ENCODE measurements at regions not wholly inside any gene's neighbourhood (a gene's known extent, or its start where the extent isn't known, plus 50 kb on each side); places are given as distances from the start of the nearest gene placed in this dataset.
"Not testable (repeated sequence)": the region's sequence is repeated elsewhere in the genome, so short reads cannot be mapped to it uniquely, and the experiment has no call there.

- no peak for DNase-seq
Measured at GRCh38 chr15:36008719-36009118, 462.8 kb upstream of the DPH6 start.

DNA sequence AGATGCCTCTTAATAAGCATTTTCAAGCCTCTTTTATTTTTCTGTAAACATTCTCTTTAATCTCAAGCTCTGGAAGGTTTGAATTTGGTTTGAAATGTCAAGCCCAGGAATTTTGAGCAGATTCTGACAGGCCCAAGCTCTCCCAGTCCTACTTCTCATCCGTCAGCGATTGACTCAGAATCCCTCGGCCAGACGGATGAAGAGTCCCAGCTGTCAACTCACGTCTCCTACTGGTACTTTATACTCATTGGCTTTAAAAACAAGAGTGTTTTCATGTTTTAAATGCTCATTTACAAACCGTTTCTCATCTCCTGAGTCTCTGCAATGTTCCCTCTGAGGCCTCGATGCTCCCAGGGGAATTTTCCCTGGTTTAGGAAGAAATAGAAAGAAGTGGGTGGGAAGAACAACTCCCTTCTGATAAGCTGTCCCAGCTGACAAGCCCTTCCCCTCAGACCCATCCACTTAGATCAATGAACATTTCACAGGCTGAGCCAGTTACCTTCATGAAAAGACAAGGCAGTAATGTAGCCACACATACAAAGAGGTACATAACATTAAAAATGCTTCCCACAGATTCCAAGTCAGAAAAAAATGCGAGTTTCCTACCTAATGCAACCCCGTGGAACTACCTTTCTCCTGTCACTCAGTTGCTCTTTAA lies 478.2 kb upstream of the DPH6 start:
- DNase-seq = no peak

- no peak for DNase-seq
Measured at GRCh38 chr15:36026627-36027283, 480.8 kb upstream of the DPH6 start.

DNA sequence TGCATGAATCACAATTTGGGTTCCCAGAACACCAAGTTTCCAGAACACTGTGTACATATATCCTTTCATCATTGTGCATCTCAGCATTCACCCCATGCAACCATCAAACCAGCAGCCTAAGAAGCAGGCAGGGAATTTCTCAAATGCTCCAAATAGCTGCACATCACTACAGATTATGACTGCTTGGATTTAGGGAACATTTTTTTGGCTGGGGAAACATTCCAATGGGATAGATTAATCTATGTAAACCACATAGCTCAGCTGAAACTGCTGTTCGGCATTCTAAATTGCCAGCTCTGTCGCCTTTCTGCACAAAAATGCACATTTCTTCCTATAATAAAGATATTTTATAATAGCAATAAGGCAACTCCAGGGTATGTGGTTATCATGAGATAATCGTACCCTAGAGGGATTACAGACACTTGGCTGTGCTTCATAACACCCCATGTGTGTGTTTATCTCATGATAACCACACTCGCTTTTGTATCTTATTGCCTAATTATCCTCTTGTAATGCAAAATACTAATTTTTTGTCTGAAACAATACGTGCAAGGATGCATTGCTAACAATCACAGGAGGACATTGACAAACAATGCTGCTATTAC lies 483.7 kb upstream of the DPH6 start:
- DNase-seq = no peak

DNA sequence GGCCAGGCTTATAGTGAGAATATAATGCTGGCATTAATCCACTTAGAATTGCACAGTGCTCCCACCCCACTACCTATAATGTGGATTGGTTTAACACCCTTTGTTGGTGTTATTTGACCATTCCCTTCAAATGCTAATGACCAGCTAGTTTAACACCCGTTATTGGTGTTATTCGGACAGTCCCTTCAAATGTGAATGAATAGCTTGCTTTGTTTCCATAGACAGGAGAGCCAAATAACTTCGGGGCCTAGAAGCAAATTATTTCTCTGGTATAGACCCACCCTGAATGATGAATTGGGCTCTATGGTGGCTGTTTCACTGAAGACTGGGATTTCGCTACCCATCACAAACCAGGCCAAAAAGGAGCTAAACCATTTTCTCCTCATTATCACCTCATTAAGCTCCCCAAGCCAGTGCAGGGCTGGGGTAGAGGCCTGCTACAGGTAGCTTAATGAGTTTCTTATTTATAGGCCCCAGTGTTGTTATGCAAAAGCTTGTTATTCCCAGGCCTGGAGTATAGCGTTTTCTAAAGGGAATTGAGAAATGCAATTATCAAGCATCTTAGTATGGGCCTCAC lies 494.1 kb upstream of the DPH6 start:
- no peak for DNase-seq

DNA sequence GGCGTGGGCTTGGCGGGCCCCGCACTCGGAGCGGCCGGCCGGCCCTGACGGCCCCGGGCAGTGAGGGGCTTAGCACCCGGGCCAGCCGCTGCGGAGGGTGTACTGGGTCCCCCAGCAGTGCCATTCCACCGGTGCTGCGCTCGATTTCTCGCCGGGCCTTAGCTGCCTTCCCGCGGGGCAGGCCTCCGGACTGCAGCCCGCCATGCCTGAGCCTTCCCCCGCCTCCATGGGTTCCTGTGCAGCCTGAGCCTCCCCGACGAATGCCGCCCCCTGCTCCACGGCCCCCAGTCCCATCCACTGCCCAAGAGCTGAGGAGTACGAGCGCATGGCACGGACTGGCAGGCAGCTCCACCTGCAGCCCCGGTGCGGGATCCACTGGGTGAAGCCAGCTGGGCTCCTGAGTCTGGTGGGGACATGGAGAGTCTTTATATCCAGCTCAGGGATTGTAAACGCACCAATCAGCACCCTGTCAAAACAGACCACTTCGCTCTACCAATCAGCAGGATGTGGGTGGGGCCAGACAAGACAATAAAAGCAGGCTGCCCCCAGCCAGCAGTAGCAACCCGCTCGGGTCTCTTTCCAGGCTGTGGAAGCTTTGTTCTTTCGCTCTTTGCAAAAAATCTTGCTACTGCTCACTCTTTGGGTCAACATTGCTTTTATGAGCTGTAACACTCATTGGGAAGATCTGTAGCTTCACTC lies 501.2 kb upstream of the DPH6 start:
- not testable (repeated sequence) for DNase-seq

DNA sequence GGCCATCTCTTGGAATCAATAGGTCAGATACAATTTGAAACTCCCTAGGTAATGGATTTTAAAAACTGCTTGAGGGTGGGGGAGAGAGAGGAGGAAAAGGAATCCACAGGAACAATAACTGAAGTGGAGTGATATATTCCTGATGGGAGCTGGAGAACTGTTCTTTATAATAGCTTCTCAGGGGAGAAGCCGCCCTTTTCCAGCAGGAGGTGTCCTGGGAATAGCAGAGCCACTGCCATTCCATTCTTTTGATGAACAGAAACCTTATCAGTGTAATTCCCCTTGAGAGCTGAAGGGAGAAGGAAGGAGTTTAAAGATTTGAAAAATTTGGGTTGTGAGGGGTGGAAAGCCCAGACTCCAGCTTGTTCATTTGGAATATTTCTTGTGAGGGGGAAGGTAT lies 504.9 kb upstream of the DPH6 start:
- no peak for DNase-seq

DNA sequence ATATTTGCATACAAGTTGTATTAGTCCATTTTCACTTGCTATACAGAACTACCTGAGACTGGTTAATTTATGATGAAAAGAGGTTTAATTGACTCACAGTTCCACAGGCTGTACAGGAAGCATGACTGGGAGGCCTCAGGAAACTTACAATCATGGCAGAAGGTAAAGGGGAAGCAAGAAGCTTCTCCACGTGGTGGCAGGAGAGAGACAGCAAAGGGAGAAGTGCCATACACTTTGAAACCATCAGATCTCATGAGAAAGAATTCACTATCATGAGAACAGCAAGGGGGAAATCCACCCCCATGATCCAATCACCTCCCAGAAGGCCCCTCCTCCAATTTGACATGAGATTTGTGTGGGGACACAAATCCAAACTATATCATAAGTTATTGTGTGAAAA lies 506.7 kb upstream of the DPH6 start:
- not testable (repeated sequence) for DNase-seq

DNA sequence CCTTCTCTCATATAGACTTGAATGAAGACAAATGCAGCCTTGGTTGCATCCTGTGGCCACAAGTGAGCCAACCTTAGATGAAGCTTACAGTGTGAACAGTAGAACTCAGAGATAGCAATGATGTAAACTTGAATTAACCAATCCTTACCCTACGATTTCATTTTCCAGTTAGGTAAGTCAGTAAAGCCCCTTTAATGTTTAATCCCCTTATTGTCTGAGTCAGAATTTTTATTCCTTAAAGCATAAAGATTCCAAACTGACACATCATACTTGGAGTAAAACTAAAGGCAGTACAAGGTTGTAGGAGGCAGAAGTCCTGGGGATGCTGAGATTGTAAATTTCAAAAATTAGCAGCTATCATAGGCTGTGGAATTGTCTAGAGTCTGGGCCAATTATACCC lies 507.8 kb upstream of the DPH6 start:
- DNase-seq = no peak

DNA sequence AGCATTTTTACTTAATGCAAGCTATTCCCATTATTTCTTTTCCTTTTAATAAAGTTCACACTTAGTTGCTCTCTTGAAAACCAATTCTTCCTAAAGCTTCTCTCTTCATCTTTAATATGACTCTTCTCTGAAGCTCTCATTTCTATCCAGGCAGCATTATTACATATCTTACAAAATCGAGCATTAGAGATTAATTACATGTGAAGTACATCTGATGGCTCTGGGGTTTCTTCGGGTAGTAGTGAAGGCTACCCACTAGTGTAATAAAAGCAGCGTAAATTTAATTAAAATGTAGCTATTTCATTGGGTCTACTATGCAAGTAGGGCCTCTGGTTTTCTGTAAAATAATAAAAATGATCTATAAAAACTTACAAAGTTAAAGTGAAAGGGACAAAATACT lies 513.6 kb upstream of the DPH6 start:
- DNase-seq = no peak

- no peak for DNase-seq
Measured at GRCh38 chr15:36062357-36062756, 516.4 kb upstream of the DPH6 start.

DNA sequence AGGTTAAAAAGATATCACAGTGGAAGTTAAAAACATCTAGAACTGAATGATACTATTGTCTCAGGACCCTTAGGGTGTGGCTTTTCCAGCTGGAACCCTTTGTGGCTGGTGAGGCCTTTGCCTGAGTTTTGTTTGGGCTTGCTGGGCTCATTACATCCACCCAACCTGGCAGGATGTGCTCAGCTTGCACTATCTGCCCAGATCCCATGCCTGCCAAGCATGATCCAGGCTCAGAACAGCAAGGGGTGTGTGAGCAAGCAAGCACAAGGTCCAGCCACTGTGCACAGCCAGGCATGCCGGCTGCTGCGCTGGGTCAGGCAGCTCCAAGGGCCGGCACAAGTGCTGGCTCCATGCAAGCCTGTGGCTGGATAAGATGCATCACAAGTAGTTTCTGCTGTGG lies 512.7 kb upstream of the CDIN1 start:
- no peak for DNase-seq

GRCh38 chr15:36067483-36068274 lies 511.7 kb upstream of the CDIN1 start:
- no peak for DNase-seq

DNA sequence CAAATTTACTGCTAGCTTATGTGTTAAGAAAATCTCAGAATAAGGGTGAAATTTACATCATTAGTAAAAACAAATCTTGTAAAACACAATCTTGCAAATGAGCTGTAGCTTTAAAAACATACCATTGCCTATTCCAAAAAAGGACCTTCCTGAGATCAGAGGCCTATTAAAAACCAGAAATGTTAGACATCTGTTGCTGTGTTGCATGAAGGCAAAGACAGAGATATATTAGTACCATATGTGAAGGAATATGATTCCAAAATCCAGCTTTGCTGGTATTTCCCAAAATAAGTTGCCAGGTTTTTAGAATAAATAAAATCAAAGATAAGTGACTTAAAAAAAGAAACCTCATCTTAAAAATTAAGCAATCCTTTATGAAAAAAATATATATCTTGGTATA lies 504.1 kb upstream of the CDIN1 start:
- no peak for DNase-seq

DNA sequence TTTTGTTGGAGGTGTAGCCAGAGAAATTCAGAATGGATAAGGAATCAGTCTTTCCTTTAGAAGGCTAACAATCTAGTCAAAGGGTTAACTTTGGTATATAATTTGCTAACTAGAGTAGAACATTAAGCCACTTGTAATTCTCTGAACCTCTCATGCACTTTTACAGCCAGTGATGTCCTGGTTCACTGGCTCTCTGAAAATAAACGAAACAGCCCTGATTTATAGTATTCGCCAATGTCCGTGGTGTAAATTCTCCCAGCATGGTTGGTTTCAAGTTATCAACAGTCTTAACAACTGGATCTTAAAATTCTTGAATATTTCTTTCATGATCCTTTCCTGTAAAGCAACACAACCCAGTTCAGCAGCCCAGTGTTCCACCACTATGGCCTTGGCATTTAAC lies 500.4 kb upstream of the CDIN1 start:
- DNase-seq = no peak

- DNase-seq = no peak
Measured at GRCh38 chr15:36080759-36081158, 498.7 kb upstream of the CDIN1 start.

DNA sequence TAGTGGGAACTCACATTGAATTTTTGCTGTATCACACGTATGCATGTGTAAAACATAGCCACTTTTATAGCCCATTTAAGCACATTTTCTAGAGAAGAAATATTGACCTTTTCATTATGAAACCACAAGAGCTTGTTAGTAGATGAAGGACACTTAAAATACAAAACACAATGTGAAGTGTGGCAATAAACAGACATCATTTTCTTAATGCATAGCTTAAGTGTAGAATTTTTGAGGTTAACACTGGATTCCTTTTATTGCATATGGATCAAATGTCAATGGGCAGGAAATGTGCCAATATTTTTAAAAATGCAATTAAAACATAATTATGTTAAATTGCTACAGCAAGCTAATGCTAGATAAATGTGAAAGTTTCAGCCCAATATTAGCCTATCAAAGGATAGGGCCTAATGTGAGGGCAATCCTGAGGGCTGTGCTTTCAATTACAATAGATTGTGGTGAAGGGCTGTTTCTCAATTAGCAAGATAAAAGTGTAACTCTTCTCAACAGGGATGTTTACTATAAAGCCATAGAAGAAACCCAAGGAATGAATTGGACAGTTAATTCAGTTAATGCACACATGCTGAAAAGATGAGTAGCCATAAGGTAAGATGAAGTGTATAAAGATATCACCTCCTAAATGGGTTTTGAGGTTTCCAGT lies 489.0 kb upstream of the CDIN1 start:
- DNase-seq = no peak

DNA sequence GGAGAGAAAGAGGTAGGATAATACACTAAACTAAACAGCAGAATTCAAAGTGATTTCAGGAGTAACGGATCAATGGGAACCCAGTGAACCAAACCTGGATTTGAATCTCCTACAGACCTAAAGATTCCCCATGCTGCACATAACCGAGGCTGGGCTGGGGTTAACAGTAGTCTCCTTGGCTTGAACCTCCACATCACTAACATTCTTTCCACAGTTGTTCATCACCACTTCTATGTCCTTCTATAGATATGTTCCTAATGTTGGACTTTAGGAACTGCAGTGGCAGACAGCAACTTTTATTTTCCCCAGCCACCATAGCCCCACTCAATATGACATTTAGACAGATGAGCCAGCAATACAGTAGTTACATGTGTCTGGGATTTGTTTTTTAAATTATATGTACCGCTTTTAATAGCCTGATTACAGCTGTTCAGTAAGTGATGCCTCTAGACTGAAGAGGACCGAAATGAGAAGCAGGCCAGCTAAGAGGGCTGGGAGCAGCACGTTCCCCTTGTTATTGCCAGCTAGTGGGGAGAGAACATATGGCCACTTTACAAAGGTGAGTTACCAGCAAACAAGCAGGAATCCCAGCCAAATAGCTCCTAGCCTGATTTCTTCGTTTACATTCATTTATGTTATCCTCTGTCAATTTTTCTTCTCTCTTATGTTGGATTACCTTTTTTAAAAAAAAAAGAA lies 472.6 kb upstream of the CDIN1 start:
- no peak for DNase-seq

DNA sequence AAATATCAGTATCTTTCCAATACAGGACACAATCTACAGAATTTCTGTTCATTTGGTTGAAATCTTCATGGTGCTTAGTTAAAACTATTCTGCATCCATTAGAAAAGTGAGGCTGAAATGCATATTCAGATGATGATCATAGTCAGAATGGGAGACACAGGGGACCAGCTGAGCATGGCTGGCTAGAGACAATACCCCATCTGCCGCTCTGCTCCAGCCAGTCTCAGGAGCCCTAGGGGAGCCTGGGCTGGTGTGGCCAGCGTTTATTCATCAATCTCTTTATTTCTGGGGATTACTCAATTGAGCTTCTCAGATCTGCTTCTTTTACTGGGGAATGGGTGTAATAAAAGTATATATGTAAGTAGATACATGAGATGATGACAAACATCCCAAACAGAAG lies 470.9 kb upstream of the CDIN1 start:
- no peak for DNase-seq

DNA sequence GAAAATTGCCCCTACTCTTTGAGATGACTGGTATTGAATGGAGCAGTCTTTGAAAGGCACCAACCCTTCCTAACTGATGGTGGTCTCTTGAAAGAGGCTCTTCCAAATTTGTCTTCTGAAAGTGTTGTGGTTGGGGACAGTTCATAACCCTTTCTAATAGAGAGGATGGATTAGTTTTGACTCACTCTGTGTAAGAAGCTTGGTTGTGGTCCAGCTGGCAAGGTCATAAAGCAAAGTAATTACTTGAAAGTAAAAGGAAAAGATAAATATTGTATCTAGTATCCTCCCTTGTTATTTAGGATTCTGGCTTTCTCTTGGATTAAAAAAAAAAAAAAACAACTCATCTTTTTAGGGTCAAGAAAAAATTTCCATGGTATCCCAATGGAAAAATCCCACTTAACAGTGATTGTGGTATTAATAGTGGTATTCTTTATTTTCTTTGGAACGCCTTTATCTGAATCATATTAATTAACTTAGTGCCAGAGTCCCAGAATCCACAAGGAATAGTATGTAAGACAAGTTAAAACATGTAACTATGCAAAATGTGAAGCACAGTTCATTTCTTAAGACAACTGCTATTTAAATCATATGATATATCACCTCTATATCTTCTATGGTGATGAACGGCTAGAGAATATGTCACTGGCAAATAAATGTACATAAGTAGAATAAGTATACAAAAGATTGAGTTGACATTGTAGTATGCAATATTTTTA lies 469.3 kb upstream of the CDIN1 start:
- DNase-seq = no peak

- no peak for DNase-seq
Measured at GRCh38 chr15:36110659-36110993, 468.8 kb upstream of the CDIN1 start.
